GM23338 (cell line): ENCODE measurements at regions not wholly inside any gene's neighbourhood (a gene's known extent, or its start where the extent isn't known, plus 50 kb on each side); places are given as distances from the start of the nearest gene placed in this dataset.

Source experiments
- CTCF ChIP-seq, 2 experiments: fragments of 200-600 bp in 1 of 2; sonication (generic) in 1 of 2; conservative IDR thresholded peaks; 2 replicates each; pipeline versions ENCODE4 v1.5.1 to v1.6.1; 2016 to 2017; ENCODE audit warnings: antibody characterized with exemption in 2 of 2, low read depth in 2 of 2, mild to moderate bottlenecking in 2 of 2, moderate library complexity in 1 of 2
- POLR2AphosphoS5 ChIP-seq: IDR thresholded peaks from 2 replicates; pipeline ENCODE4 v1.6.1; 2016; ENCODE audit warnings: antibody characterized with exemption, low read depth

- no peak for TF ChIP-seq CTCF (conservative IDR thresholded peaks at IDR 0.05; ENCODE audit: low read depth in 2 of 2)
- TF ChIP-seq POLR2AphosphoS5: no peak
Measured at GRCh38 chr2:21690005-21690404, 566.2 kb downstream of the TDRD15 start.
